Suprapubic skin (tissue), 4 donors: ENCODE measurements at regions not wholly inside any gene's neighbourhood (a gene's known extent, or its start where the extent isn't known, plus 50 kb on each side); places are given as distances from the start of the nearest gene placed in this dataset.

Experiments used
- CTCF ChIP-seq, 2 donors: fragments of 200-600 bp in 1 of 2; fragments of 450-650 bp in 1 of 2; sonication (generic) in 1 of 2; IDR thresholded peaks; one replicate each; pipeline ENCODE4 v1.5.1; 2016 to 2019; ENCODE audit warnings: antibody characterized with exemption in 2 of 2, mild to moderate bottlenecking in 1 of 2, moderate library complexity in 1 of 2
- EP300 ChIP-seq: sonication (generic); formaldehyde crosslinking; IDR thresholded peaks from one replicate; pipeline ENCODE4 v1.6.1; 2017; ENCODE audit warnings: antibody characterized with exemption
- POLR2A ChIP-seq, 2 donors: fragments of 450-650 bp; IDR thresholded peaks; one replicate each; pipeline ENCODE4 v1.6.1; 2017; ENCODE audit warnings: antibody characterized with exemption in 2 of 2, mild to moderate bottlenecking in 2 of 2, moderate library complexity in 2 of 2
- POLR2AphosphoS5 ChIP-seq, 3 donors: sonication (generic); formaldehyde crosslinking; IDR thresholded peaks; one replicate each; pipeline ENCODE4 v1.6.1; 2017; ENCODE audit warnings: antibody characterized with exemption in 3 of 3

DNA sequence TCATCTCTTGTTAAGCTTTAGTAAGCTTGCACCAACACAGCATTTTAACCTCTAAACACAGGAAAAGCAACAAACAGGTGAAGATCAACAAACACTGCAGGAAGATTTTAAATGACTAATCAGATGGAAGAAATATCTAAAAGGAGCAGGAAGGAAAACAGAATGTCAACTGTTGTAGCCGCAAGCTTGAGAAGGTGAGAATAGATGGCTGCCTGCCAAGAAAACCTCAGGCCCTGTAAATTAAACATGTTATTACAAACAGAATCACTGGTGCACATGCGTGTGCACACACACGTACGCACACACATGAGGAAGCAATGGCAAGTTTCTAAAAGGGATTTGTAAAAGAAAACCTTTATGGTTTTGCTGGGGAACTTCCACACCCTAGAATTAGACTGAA lies 257.8 kb upstream of the GALNT5 start:
- TF ChIP-seq POLR2A (IDR thresholded peaks at IDR 0.05) (no peak), POLR2AphosphoS5 (IDR thresholded peaks at IDR 0.05) (no peak), CTCF (IDR thresholded peaks at IDR 0.05) (no peak), EP300 (no peak)
